Keratinocyte (primary cell): ENCODE measurements at regions not wholly inside any gene's neighbourhood (a gene's known extent, or its start where the extent isn't known, plus 50 kb on each side); places are given as distances from the start of the nearest gene placed in this dataset.

Experiments
- DNase-seq: peaks from one replicate; pipeline ENCODE4 v3.0.0-alpha.2; 2011; ENCODE audit warnings: low read depth, missing footprints, low spot score
- FAIRE-seq: peaks from 2 replicates; lab custom pipeline; 2011; peaks lifted over from hg19 to GRCh38; lab: Jason Lieb, UNC
- H2AFZ ChIP-seq: 2 replicates; pipeline ENCODE4 v1.6.0; 2012; ENCODE audit warnings: low read length, control low read depth, inconsistent platforms; ENCODE audit not compliant: control insufficient read depth
- H3K27ac ChIP-seq: 2 replicates; pipeline ENCODE4 v1.5.1; 2011; ENCODE audit warnings: low read length; ENCODE audit not compliant: control insufficient read depth, insufficient read depth
- H3K27me3 ChIP-seq: 3 replicates; pipeline ENCODE4 v1.6.0; 2011; ENCODE audit warnings: low read length; ENCODE audit not compliant: control insufficient read depth, insufficient read depth; ENCODE audit errors: extremely low read depth
- H3K36me3 ChIP-seq, 2 experiments: 2 replicates in 1 of 2; 3 replicates in 1 of 2; pipeline ENCODE4 v1.5.1; 2011; ENCODE audit warnings: low read length in 2 of 2, mild to moderate bottlenecking in 1 of 2; ENCODE audit not compliant: control insufficient read depth in 2 of 2, insufficient read depth in 2 of 2; ENCODE audit errors: extremely low read depth in 1 of 2
- H3K4me1 ChIP-seq: 3 replicates; pipeline ENCODE4 v1.5.1; 2011; ENCODE audit warnings: low read length; ENCODE audit not compliant: control insufficient read depth, insufficient read depth; ENCODE audit errors: extremely low read depth
- H3K4me2 ChIP-seq: 3 replicates; pipeline ENCODE4 v1.6.0; 2011; ENCODE audit warnings: low read depth, low read length; ENCODE audit not compliant: control insufficient read depth, insufficient read depth; ENCODE audit errors: extremely low read depth
- H3K4me3 ChIP-seq, 3 experiments: fragments of 200-600 bp in 1 of 3; sonication (generic) in 1 of 3; 2 replicates in 2 of 3; 3 replicates in 1 of 3; pipeline ENCODE4 v1.5.1; 2011 to 2016; ENCODE audit warnings: low read length in 3 of 3, mild to moderate bottlenecking in 3 of 3, control low read depth in 2 of 3, inconsistent platforms in 1 of 3, low read depth in 1 of 3, mixed read lengths in 1 of 3, mixed run types in 1 of 3, moderate library complexity in 1 of 3; ENCODE audit not compliant: control insufficient read depth in 2 of 3, insufficient read depth in 2 of 3; ENCODE audit errors: extremely low read depth in 1 of 3
- H3K79me2 ChIP-seq: 2 replicates; pipeline ENCODE4 v1.6.0; 2012; ENCODE audit warnings: low read length; ENCODE audit not compliant: control insufficient read depth, insufficient read depth
- H3K9ac ChIP-seq: 3 replicates; pipeline ENCODE4 v1.6.0; 2011; ENCODE audit warnings: low read length; ENCODE audit not compliant: control insufficient read depth, insufficient read depth; ENCODE audit errors: extremely low read depth
- H3K9me1 ChIP-seq: 3 replicates; pipeline ENCODE4 v1.6.0; 2011; ENCODE audit warnings: low read length; ENCODE audit not compliant: control insufficient read depth, insufficient read depth; ENCODE audit errors: extremely low read depth
- H3K9me3 ChIP-seq: 2 replicates; pipeline ENCODE4 v1.5.1; 2012; ENCODE audit warnings: low read depth, low read length; ENCODE audit not compliant: control insufficient read depth
- H4K20me1 ChIP-seq: 3 replicates; pipeline ENCODE4 v1.6.0; 2011; ENCODE audit warnings: low read length; ENCODE audit not compliant: control insufficient read depth, insufficient read depth; ENCODE audit errors: extremely low read depth
- EZH2 ChIP-seq: IDR thresholded peaks from one replicate; pipeline ENCODE4 v1.6.1; 2012; ENCODE audit warnings: inconsistent platforms, mild to moderate bottlenecking, low read length, moderate library complexity
- dilution Hi-C: fragments of 300-500 bp; cut with MboI; formaldehyde crosslinking; loops from one replicate; pipeline ENCODE4 v1.7.0; 2020; ENCODE audit warnings: low sequenced_read_pairs; ENCODE audit not compliant: extremely low pct_ligation_motif_present
- TF ChIP-seq, protein P1 (sequence below), 3 experiments: IDR thresholded peaks in 1 of 3; conservative IDR thresholded peaks in 1 of 3; optimal IDR thresholded peaks in 1 of 3; 2 replicates in 2 of 3; 3 replicates in 1 of 3; pipeline versions ENCODE3 to v1.5.1; 2011; ENCODE audit warnings: low read length in 3 of 3, mild to moderate bottlenecking in 3 of 3, moderate library complexity in 2 of 3, control low read depth in 1 of 3, inconsistent platforms in 1 of 3; ENCODE audit not compliant: insufficient read depth in 2 of 3; ENCODE audit errors: extremely low read depth in 1 of 3

DNA sequence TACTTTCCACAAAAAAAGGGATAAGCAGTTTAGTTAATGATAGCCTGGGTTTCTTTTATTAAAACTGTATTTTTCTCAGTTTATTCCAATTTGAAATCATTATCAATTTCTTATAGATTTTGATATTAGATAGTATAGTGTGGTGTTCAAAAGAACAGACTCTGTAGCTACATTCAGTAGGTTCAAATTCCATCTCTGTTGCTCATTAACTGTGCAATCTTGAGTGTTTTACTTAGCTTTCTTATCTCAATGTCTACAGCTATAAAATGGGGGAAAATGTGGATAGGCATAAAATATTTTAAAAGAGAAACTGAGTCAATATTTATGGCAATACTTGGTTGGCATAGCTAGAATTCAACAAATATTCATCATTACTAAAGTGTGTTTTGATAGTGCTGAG lies 86.9 kb upstream of the SEMA3A start:
- no peaks in the 10 kb centered on the region for H3K9me1 ChIP-seq
- H3K9me3 ChIP-seq = no peaks in the 10 kb centered on the region
- no peaks in the 10 kb centered on the region for H3K36me3 ChIP-seq
- DNase-seq (no peak), FAIRE-seq (no peak)
- H3K79me2 ChIP-seq = no peaks in the 10 kb centered on the region
- no peaks in the 10 kb centered on the region for H3K4me1 ChIP-seq
- H3K4me3 ChIP-seq = no peak overlapping the region
- dilution Hi-C loops = no loop called here
- H4K20me1 ChIP-seq = no peaks in the 10 kb centered on the region
- no peak for TF ChIP-seq EZH2
- TF ChIP-seq, protein P1, sequence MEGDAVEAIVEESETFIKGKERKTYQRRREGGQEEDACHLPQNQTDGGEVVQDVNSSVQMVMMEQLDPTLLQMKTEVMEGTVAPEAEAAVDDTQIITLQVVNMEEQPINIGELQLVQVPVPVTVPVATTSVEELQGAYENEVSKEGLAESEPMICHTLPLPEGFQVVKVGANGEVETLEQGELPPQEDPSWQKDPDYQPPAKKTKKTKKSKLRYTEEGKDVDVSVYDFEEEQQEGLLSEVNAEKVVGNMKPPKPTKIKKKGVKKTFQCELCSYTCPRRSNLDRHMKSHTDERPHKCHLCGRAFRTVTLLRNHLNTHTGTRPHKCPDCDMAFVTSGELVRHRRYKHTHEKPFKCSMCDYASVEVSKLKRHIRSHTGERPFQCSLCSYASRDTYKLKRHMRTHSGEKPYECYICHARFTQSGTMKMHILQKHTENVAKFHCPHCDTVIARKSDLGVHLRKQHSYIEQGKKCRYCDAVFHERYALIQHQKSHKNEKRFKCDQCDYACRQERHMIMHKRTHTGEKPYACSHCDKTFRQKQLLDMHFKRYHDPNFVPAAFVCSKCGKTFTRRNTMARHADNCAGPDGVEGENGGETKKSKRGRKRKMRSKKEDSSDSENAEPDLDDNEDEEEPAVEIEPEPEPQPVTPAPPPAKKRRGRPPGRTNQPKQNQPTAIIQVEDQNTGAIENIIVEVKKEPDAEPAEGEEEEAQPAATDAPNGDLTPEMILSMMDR (optimal IDR thresholded peaks at IDR 0.05 in 1 of 3, IDR thresholded peaks at IDR 0.05 in 1 of 3, conservative IDR thresholded peaks at IDR 0.05 in 1 of 3; ENCODE audit: extremely low read depth in 1 of 3, insufficient read depth in 2 of 3, low read length in 3 of 3) = no peak
- no peak overlapping the region for H3K9ac ChIP-seq
- no peaks in the 10 kb centered on the region for H3K27me3 ChIP-seq
- H3K27ac ChIP-seq = no peak overlapping the region
- no peak overlapping the region for H3K4me2 ChIP-seq
- no peak overlapping the region for H2AFZ ChIP-seq

DNA sequence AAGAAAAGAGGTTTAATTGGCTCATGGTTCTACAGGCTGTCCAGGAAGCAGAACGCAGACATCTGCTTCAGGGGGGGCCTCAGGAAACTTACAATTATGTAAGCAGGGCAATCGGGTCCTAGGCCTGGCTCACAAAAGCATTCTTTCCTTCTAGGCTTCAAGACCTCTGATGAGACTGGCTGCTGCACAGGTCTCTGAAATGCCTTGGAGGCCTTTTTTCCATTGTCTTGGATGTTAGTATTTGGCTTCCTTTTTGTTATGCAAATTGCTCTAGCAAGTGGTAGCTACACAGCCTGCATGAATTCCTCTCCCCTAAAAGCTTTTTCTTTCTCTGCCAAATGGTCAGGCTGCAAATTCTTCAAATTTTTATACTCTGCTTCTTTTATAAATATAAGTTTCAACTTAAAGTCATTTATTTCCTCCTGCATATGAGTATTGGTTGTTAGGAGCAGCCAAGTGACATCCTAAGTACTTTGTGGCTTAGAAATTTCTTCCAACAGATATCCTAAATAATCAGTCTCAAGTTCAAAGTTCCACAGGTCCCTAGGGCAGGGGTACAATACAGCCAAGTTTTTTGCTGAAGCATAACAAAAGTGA lies 83.1 kb upstream of the SEMA3A start:
- TF ChIP-seq, protein P1 (optimal IDR thresholded peaks at IDR 0.05 in 1 of 3, IDR thresholded peaks at IDR 0.05 in 1 of 3, conservative IDR thresholded peaks at IDR 0.05 in 1 of 3; ENCODE audit: extremely low read depth in 1 of 3, insufficient read depth in 2 of 3, low read length in 3 of 3) = no peak
- no peak for TF ChIP-seq EZH2
- Histone ChIP-seq H3K4me1 (no peaks in the 10 kb centered on the region), H3K4me2 (no peak overlapping the region), H3K27me3 (no peaks in the 10 kb centered on the region), H4K20me1 (no peaks in the 10 kb centered on the region), H3K9me1 (no peaks in the 10 kb centered on the region), H3K27ac (no peak overlapping the region), H2AFZ (no peak overlapping the region), H3K79me2 (no peaks in the 10 kb centered on the region), H3K4me3 (no peak overlapping the region), H3K9ac (no peak overlapping the region), H3K9me3 (no peaks in the 10 kb centered on the region), H3K36me3 (no peaks in the 10 kb centered on the region)
- DNase-seq (no peak), FAIRE-seq (no peak)
- dilution Hi-C loops = no loop called here
